IPS DF 4.7 (cell line): ENCODE measurements at regions not wholly inside any gene's neighbourhood (a gene's known extent, or its start where the extent isn't known, plus 50 kb on each side); places are given as distances from the start of the nearest gene placed in this dataset.

Experiments
- DNase-seq: peaks from one replicate; pipeline ENCODE4 v3.0.0-alpha.2; 2013; ENCODE audit warnings: low spot score; ENCODE audit errors: extremely low read depth

DNA sequence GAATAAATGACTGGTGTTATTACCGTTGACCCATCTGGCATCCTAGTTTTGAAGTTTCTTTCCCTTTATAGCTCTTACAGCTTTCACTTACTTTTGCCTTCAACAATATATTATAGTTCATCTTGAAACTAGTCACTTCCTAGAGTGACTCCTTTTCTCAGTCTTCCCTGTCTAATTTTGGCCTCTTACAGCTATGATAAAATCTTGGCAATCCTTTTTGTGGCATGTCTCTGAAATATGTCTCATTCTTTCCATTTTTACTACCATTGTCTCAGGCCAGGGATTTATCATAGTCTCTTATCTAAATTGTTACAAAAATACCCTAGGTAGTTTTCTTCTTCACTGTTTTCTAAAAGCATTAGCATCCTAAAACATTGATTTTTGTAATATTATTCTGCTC is 621.3 kb upstream of the ZNF608 start:
- no peak for DNase-seq

DNA sequence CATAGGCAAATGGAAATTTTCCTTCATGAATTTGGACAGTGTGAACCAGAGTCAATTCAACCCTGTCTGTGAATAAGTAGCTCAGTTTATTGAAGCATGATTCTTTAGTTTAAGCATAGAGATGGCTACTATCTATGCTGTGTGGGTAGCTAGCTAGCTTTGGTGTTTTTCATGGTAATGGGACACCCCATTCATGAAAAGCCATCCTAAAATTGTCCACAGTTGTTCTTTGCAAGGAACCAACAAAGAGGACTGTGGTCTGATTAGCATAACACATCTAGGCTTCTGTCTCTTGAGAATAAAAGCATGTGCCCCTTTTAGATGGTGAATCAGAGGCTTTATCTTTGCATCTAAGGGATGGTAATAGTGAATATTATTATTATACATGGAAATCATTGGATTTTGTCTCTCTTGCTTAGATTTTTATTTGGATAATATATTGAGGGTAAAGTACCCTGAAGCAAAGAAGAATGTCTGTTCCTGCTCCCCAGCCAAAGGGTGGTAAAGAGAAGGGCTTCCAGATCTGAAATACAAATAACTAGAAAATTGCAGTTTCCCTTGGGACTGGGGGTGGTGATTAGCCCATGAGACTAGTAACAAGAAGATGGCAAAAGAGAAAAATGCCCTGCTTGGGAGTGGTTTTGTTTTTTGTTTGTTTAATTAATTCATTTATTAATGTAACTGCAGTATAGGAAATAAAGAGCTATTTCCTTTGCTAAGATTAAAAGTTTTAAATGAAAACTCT is 624.2 kb upstream of the ZNF608 start:
- DNase-seq: no peak

DNA sequence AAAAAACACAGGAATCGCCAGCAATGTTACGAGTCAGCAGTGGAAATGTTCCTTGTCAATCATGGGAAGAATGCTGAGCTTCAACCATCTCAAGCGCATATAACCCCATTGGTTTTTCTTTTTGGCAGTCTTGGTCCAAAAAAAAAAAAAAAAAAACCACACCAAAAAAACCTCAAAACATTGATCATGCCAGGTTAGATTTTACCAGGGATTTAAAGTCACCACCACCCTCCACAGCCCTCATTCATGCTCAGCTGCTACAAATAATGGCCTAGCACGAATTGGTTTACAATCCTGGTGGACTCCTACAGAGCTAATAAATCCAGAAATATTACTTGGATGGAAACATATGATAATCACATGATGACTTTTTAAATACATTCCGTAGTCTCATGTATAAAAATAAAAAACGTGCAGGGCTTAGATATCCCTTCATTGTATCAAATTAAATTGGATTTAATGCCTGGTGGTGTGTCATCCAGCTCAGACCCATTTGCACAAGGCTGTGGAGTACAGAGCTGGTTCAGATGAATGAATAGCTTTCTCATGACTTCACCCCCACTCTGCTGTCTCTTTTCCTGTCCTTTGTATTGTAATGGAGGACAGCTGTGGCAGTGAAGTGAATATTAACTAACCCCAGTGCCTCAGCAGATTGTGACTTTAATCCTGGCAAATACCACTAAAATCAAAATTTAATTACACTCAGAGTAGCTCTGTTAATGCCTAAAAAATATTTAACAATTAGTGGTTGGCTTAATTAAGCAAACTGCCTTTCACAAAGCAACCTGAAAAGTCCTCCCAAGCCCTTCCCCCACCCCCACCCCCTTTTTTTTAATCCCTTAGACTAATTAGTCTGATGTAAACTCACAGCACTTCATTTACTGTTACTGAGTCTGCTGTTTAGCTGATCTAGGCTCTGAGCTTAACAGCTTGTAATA is 626.5 kb upstream of the ZNF608 start:
- DNase-seq: no peak

DNA sequence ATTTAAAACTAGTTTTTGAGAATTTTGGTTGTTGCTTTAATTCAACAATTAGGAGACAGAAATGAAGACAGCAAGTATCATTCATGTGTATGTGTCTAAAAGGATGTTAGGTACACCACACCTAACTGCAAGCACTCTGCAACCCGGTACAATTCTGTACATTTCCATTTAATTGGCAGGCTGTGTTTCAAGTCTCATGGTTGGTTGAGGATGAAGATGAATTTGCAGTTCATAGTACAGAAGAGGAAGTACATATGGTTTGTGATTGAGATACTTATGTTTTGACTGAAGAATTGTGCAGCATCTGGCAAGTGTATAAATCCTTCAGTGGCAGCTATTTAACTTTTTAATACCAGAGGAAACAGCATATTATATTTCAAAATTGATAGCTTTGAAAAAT is 628.7 kb upstream of the ZNF608 start:
- no peak for DNase-seq

DNA sequence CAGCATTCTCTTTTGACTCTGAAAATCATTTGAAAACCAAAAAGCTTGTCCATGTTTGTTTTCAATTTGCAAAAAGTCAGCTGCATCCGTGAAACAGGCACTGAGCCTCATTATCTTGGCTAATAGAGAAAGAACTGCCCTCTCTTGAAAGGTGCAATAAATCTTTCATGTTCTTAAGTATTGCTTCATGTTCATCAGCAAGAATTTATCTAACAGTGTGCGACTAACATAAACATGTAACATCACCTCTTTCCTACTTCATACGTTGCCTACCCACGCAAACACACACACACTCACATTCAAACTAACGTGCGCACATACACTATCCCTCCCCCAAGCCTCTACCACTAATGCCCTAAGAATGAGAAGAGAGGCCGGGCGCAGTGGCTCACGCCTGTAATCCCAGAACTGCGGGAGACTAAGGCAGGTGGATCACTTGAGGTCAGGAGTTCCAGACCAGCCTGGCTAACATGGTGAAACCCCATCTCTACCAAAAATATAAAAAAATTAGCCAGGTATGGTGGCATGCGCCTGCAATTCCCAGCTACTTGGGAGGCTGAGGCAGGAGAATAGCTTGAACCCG is 629.7 kb upstream of the ZNF608 start:
- no peak for DNase-seq

DNA sequence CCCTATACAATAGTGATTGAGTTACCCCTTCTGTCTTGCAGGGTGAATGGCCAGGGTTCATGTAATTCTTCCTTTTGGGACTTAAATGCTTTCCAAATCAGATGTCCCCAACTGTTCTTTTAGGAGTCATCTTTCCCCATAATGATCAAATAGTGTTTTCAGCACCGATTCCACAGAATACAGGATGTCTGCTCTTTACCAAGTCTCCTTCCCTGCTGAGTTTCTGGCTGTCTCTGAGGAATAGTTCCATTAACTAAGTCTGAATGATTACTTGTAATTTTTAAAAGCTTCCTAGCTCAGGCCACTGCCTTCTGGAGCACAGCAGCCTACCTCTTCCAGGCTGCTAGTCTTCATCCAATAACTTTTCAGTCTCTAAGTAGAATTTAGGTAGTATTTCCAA is 630.7 kb upstream of the ZNF608 start:
- DNase-seq: no peak

DNA sequence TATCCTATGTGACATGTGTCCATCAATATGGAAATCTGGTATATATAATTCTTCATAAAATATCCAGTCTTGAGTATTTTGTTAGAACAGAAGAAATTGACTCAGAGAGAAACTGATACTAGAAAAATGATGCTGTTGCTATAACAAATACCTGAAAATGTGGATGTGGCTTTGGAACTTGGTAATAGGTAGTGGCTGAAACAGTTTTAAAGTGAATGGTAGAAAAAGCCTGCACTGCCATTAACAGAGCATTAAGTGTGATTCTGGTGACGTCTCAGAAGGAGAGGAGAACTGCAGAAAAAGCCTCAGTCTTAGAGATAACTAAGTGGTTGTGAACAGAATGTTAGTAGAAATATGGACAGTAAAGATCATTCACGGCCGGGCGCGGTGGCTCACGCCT is 634.9 kb upstream of the ZNF608 start:
- DNase-seq: no peak

DNA sequence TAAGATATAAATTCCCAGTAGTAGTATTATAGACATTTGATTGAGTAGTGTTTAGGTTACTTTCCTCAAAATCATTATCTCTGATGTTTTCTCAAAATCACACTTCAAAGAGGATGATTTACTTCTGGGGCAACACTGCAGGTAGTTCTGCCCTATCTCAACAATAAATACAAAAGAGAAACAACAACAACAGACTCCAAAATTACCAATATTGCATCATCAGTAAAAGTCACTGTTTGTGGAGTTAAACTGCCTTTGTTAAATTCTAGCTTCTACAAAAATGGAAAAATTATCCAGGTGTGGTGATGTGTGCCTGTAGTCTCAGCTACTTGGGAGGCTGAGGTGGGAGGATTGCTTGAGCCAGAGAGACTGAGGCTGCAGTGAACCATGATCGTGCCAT is 637.6 kb upstream of the ZNF608 start:
- DNase-seq: no peak

DNA sequence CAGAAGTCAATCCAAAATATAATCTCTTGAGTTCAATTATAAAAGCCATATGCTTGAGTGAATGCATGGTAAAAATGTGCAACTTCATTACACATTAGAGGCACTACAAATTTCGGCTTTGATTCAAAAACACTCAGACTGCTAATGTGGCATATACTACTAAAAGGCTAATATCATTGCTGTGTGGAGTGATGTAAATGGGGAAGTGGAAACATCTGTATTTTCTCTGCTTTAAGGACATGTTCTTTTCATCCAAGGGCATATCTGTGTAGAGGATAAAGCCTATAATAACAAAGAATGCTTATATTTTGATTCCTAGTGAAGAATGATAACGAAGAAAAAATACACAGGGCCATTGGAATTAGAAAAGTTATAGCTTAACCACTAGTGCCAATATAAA is 643.9 kb upstream of the ZNF608 start:
- no peak for DNase-seq

DNA sequence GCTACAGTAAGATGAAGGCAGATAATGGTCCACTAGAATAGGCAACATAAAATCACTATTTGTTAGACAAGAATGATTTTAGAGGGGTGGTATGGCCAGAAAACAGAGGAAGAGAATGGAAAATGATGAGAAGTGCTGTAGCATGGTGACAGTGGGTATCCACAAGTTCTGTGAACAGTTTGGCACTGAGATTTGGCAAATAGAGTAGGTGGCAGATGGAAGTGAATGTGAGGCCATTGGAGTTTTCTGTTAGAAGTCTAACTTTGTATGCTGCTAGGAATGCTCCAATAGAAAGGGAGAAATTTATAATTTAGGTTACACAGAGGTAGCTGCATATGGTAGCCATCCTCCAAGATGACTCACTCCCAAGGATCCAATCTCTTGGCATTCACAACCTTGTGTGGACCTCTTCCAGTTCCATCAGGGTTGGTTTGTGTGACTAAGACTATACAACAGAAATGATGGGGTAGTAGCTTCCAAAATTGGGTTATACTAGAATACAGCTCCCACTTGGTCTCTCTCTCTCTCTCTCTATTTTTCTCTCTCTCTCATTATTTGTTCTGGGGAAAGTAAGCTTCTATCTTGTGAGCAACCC is 646.9 kb upstream of the ZNF608 start:
- no peak for DNase-seq

DNA sequence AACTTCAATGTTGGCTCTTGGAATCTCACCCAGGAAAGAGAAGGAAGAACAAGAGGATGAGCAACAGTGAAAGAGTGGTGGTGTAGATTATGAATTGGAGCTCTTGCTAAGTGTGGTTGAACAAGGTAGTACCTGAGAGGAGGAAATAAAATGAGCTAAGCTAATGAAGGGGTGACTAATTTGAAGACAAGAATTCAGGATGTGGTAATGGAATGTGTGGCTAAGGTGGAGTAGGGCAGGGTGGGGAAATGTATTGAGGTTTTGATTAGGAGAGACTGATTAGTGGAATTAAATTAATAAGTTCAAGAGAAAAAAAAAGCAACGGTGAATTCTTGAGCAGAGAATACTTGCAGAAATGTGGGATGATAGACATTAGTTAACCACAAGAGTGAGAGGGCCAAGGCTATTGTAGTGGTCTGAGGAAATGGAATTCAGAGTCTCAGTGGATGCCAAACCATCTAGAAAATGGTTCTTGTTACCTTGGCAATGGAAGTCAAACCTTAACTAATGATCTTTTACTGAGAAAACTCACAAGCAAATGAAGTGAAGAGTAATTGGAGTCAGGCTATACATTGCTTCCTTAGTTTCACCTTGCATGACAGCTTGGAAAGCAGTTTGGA is 648.3 kb upstream of the ZNF608 start:
- no peak for DNase-seq

DNA sequence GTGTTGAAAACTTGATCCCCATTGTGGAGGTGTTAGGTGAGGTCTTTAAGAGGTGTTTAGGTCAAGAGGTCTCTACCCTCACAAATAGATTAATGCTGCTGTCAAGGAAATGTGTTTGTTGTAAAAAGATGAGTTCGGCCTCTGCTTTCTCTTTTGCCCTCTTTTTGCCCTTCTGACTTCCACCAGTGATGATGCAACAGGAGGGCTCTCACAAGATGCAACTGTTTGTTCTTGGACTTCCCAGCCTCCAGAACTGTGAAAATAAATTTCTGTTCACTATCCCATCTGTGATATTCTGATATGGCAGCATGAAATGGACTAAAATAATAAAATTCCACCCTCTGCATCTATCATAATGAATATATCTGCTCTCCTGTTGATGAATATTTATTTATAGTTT is 650.0 kb upstream of the ZNF608 start:
- DNase-seq: no peak

DNA sequence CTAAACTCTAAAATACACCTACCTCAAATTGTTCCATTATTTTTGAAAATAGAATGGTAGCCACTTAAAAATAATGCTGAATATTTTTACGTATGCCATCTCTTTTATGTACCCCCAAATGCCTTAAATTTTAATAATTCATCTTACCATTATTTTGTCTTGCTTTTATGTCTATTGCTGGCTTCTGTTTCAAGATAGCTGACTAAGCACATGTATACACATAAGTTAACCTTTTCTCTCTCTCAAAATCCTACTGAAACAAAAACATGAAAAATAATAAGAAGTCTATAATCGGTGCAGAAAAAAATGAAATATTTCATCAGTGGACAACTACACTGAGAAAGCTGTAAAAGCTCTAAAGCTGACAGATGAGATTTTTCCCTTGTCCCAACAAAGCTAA is 652.0 kb upstream of the ZNF608 start:
- no peak for DNase-seq

DNA sequence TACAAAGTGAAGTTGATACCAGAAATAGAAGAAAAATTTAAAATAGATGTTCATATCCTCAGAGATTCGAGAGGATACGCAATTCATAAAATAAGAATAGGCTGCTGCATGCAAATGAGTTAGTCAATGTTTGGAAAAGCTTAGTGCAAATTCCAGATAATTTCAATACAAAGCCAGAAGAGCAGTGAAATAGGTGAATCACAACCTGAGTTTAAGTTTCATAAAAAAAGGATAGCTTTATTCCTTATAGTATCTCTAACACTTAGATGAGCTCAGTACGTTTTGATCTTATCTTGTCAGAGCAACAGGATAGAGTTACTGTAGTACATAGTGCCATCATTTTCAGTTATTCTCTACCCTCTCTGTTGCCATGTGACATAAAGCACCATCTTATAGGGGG is 653.4 kb upstream of the ZNF608 start:
- DNase-seq: no peak

DNA sequence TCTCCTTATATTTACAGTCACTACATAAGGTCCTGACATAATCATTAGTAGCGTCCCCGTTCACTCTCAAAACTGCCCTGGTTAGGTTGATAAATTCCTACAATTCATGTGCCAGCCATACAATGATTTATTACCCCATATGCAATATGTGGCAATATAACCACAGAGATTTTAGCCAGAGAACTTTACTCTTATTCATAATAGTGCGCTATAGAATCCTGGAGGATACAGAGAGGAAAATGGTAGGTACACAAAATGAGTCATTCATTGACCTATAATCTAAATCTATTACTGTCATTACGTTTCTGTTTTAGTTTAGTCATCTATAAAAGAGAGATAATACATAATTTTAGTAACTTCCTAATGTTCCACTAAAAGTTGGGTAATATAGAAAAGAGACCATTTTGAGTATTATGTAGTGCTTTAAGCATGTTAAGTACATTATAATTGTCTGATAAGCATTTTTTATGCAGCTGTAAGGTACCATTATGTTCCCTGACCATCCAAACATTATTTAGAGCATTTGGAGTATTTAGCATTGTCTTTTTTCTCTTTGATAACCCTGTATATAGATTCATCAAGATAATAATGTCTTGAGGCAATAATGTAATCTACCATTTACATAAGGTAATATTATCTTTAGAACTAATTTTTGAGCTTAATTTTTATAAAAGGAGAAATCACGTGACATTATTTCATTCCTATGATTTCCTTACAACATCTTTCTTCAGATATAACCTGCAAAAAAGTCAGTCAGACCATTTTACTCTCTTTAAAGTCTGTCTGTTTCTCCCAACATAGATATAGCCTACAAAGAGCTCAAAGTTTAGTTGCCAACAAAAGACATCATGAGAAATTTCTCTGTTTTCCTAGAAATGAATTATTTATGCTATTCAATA is 655.5 kb upstream of the ZNF608 start:
- no peak for DNase-seq

DNA sequence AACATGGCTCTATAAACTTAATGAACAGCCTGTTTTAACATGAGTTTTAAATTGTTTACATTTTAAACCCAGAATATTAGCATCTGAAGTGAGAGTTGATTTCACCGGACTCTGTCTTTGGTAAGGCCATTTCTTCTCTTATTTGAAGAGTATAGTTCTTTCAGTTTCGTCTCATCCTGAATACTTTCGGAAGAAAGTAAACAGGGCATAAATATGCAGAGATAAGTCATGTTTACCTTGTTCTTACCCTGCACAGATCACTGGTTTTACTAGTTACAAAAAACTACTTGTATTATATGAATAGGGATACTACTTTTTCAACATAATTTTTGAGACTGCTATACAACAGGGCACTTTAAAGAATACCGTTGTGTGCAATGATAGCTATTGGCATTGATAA is 656.3 kb upstream of the ZNF608 start:
- no peak for DNase-seq

DNA sequence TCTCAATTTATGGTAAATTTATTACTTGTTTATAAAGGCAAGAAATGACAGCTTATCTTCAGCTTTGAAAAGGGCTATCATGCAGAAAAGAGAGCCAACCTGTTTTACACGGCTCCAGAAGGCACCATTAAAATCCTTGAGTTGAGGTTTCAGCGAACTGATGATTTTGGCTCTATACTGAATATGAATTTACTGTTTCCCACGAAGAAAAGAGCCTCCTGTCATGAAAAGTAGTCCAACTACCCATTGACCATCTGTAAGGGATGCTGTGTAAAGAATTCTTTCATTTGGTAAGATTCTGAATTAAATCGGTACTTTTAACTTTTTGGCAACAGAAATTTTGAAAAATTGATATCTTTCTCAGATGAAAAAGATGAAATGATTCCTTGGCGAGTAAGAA is 657.6 kb upstream of the ZNF608 start:
- no peak for DNase-seq

DNA sequence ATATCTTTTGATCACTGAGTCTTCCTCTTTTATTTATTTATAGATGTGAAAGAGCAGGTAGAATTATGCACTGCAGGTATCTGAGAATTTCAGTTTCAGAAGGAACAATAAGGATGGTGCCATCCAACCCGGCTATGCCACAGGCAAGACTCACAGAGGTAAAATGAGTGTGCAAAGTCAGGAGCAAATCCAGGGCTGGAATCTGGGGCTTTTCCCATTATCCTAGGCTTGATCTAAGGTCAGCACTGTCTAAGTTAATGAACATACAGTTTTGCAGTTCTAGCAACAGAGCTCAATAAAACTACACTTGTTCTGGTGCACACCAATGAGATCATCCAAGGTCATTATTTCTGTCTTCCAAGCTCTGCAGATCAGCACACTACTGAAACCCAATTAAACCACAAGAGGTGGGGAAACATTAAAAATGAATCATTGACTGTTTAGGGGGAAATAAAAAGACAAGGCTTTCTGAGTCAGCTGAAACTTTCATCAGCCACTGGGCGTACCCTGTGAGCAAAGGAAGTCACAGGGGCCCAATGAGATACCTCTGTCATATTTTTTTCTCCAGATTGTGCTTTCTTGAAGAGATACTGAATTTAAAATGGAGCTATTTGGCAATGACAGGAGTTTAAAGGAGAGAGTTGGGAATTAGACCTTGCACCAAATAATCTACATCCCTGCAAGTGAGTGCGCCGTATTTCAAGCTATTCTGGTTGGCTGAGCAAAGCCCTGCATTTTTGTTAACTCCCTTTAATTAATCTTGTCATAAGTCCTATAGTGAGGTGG is 662.2 kb upstream of the ZNF608 start:
- DNase-seq: no peak

DNA sequence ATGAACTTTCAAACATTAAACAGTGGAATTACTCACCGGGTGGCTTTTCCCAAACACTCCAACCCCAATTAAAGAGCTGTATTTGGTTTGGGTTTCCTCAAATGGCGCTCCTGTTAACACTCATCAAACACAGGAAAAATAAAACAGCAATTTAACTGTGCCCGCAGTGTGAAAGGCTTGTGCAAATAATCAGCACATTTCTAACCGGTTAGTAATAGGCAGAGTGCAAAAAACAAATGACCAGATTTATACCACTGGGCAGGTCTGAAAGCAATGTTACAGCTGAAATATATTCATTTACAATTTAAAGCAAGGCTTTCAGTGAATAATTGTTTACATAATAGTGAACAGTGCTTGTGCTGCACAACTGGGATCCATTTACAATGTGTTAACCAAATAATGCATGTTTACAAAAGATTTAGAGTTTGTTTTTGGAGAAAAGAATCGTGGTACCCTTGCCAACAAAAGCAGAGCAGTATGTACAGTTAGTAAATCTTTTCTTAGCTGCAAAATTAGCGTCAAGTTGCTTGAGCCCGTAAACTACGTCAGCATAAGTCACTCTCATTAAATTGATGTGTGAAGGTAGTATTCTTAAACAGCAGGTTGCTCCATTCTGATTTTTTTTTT is 662.9 kb upstream of the ZNF608 start:
- DNase-seq: no peak
